Right lobe of liver (tissue), 6 donors: ENCODE measurements at regions not wholly inside any gene's neighbourhood (a gene's known extent, or its start where the extent isn't known, plus 50 kb on each side); places are given as distances from the start of the nearest gene placed in this dataset.
"Not testable (repeated sequence)": the region's sequence is repeated elsewhere in the genome, so short reads cannot be mapped to it uniquely, and the experiment has no call there.

ENCODE experiments used
- ATAC-seq, 4 donors: fragments of 200-7000 bp; cut with Tn5 transposase; one replicate each; pipeline ENCODE4 v1.9.1; 2020; ENCODE audit warnings: mild to moderate bottlenecking in 4 of 4, moderate library complexity in 4 of 4
- DNase-seq, 3 donors: peaks; one replicate each; pipeline ENCODE4 v3.0.0-alpha.2; 2020
- H3K27ac ChIP-seq, 3 donors: fragments of 200-600 bp; one replicate each; pipeline ENCODE4 v1.8.0; 2022
- H3K27me3 ChIP-seq, 2 donors: fragments of 200-600 bp; one replicate each; pipeline ENCODE4 v1.8.0; 2022
- H3K36me3 ChIP-seq, 4 donors: fragments of 200-600 bp; sonication (generic) in 1 of 4; one replicate each; pipeline versions ENCODE4 v1.5.1 to v1.8.0; 2017 to 2022; ENCODE audit warnings: control low read depth in 1 of 4
- H3K4me1 ChIP-seq, 4 donors: fragments of 200-600 bp; sonication (generic) in 1 of 4; one replicate each; pipeline versions ENCODE4 v1.5.1 to v1.8.0; 2017 to 2022; ENCODE audit warnings: control low read depth in 1 of 4
- H3K4me3 ChIP-seq, 3 donors: fragments of 200-600 bp; one replicate each; pipeline ENCODE4 v1.8.0; 2022
- H3K9me3 ChIP-seq, 4 donors: fragments of 200-600 bp; sonication (generic) in 1 of 4; one replicate each; pipeline versions ENCODE4 v1.5.1 to v1.8.0; 2017 to 2022; ENCODE audit warnings: control low read depth in 1 of 4
- POLR2A ChIP-seq: fragments of 450-650 bp; IDR thresholded peaks from one replicate; pipeline ENCODE4 v1.6.1; 2017; ENCODE audit warnings: antibody characterized with exemption, mild to moderate bottlenecking
- WGBS: methylation state at CpG from one replicate; pipeline ENCODE4 v1.1.6; 2018; ENCODE audit warnings: low coverage, low lambda C conversion rate; ENCODE audit not compliant: insufficient coverage; ENCODE audit errors: missing lambda C conversion rate; 5-methylcytosine and 5-hydroxymethylcytosine counted together
- intact Hi-C, 2 donors: fragments of 100-400 bp; cut with DNase I; formaldehyde crosslinking; loops; one replicate each; pipeline versions ENCODE4 v1.11.2 to v1.14.1; 2022
- TF ChIP-seq, protein P1 (sequence below), 4 donors: fragments of 200-600 bp in 3 of 4; fragments of 450-650 bp in 1 of 4; IDR thresholded peaks; one replicate each; pipeline versions ENCODE4 v1.5.1 to v1.8.0; 2016 to 2022; ENCODE audit warnings: antibody characterized with exemption in 4 of 4, mild to moderate bottlenecking in 2 of 4
- donor health status: DM: no; HTN: yes; CAD: no.
- donor health status: DM: no; HTN: no; CAD: no.
- donor health status: DM: no; HTN: no; CAD: no.
- donor health status: DM: no; HTN: yes; CAD: no.
- donor health status: DM: no; HTN: yes; CAD: no.

- Histone ChIP-seq H3K4me1 (no peaks in the 10 kb centered on the region), H3K27ac (no peak overlapping the region), H3K4me3 (no peak overlapping the region), H3K36me3 (no peaks in the 10 kb centered on the region), H3K27me3 (no peaks in the 10 kb centered on the region), H3K9me3 (no peaks in the 10 kb centered on the region)
- no peak for ATAC-seq
- no peak for TF ChIP-seq POLR2A
- TF ChIP-seq, protein P1, sequence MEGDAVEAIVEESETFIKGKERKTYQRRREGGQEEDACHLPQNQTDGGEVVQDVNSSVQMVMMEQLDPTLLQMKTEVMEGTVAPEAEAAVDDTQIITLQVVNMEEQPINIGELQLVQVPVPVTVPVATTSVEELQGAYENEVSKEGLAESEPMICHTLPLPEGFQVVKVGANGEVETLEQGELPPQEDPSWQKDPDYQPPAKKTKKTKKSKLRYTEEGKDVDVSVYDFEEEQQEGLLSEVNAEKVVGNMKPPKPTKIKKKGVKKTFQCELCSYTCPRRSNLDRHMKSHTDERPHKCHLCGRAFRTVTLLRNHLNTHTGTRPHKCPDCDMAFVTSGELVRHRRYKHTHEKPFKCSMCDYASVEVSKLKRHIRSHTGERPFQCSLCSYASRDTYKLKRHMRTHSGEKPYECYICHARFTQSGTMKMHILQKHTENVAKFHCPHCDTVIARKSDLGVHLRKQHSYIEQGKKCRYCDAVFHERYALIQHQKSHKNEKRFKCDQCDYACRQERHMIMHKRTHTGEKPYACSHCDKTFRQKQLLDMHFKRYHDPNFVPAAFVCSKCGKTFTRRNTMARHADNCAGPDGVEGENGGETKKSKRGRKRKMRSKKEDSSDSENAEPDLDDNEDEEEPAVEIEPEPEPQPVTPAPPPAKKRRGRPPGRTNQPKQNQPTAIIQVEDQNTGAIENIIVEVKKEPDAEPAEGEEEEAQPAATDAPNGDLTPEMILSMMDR (IDR thresholded peaks at IDR 0.05), result no peak
- 67% methylated on average over 1 of the region's 1 CpG for WGBS
- intact Hi-C loops, result no loop called here
- DNase-seq, result no peak
These were observed 164.3 kb upstream of the GMNC start for GRCh38 chr3:191026746-191027145.

GRCh38 chr3:191020730-191021396, 158.4 kb upstream of the GMNC start:
- H3K27ac ChIP-seq, result no peak overlapping the region
- H3K36me3 ChIP-seq, result no peaks in the 10 kb centered on the region
- ATAC-seq (peak in 3 of 4 donors; percentile 52 to 62 (median 57)), DNase-seq (no peak)
- WGBS, result 22% methylated on average over 2 of the region's 2 CpGs
- no peaks in the 10 kb centered on the region for H3K9me3 ChIP-seq
- H3K4me1 ChIP-seq, result peaks cover 0 to 4% (median 0%) of the 10 kb centered on the region in 4 donors
- no peaks in the 10 kb centered on the region for H3K27me3 ChIP-seq
- intact Hi-C loops, result no loop called here
- no peak for TF ChIP-seq POLR2A
- TF ChIP-seq, protein P1 (IDR thresholded peaks at IDR 0.05), result no peak
- no peak overlapping the region for H3K4me3 ChIP-seq

- WGBS, result 64% methylated on average over 6 of the region's 6 CpGs
- Histone ChIP-seq H3K36me3 (no peaks in the 10 kb centered on the region), H3K4me1 (peaks cover 0 to 4% (median 0%) of the 10 kb centered on the region in 4 donors), H3K4me3 (no peak overlapping the region), H3K27me3 (no peaks in the 10 kb centered on the region), H3K9me3 (no peaks in the 10 kb centered on the region), H3K27ac (no peak overlapping the region)
- intact Hi-C loops, result no loop called here
- DNase-seq, result no peak
- TF ChIP-seq POLR2A, result no peak
- TF ChIP-seq, protein P1 (IDR thresholded peaks at IDR 0.05), result no peak
- peak in 3 of 4 donors; percentile 42 to 43 (median 42) for ATAC-seq
These were observed 157.4 kb upstream of the GMNC start for GRCh38 chr3:191019855-191020254.

DNA sequence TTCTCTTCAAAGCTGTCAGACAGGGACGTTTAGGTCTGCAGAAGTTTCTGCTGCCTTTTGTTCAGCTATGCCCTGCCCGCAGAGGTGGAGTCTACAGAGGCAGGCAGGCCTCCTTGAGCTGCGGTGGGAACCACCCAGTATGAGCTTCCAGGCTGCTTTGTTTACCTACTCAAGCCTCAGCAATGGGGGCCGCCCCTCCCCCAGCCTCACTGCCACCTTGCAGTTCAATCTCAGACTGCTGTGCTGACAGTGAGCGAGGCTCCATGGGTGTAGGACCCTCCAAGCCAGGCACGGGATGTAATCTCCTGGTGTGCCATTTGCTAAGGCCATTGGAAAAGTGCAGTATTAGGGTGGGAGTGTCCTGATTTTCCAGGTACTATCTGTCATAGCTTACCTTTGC, 153.5 kb upstream of the GMNC start:
- DNase-seq, H3K27ac ChIP-seq, H3K27me3 ChIP-seq, H3K4me1 ChIP-seq, H3K9me3 ChIP-seq, intact Hi-C loops, ATAC-seq, H3K36me3 ChIP-seq, H3K4me3 ChIP-seq: not testable (repeated sequence)
- 73% methylated on average over 2 of the region's 6 CpGs for WGBS

- intact Hi-C loops, result no loop called here
- Histone ChIP-seq H3K4me1 (no peaks in the 10 kb centered on the region), H3K4me3 (no peak overlapping the region), H3K9me3 (no peaks in the 10 kb centered on the region), H3K27ac (no peak overlapping the region), H3K36me3 (no peaks in the 10 kb centered on the region), H3K27me3 (no peaks in the 10 kb centered on the region)
- WGBS, result 83% methylated on average over 1 of the region's 1 CpG
- DNase-seq, result no peak
- TF ChIP-seq, protein P1 (IDR thresholded peaks at IDR 0.05), result no peak
- TF ChIP-seq POLR2A, result no peak
- ATAC-seq, result no peak
These were observed 145.6 kb upstream of the GMNC start for GRCh38 chr3:191008074-191008473.
